ENCODE measurements at regions not wholly inside any gene's neighbourhood (a gene's known extent, or its start where the extent isn't known, plus 50 kb on each side); places are given as distances from the start of the nearest gene placed in this dataset.

DNA sequence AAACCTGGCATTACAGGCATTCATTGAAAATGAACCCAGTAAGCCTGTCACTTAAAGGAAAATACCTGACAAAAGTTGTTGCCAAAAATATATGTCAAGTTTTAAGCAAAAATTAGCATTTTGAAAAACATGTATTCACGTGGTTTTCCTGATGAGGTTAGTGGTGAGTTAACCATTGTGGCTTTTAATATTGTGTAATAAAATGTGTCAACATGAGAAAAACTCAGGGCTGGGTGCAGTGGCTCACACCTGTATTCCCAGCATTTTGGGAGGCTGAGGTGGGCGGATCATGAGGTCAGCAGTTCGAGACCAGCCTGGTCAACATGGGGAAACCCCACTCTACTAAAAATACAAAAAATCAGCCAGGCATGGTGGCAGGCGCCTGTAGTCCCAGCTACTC is 731.4 kb downstream of the KCNT2 start:
- ATAC-seq (no peak), DNase-seq (no peak)
- TF ChIP-seq, protein P1, sequence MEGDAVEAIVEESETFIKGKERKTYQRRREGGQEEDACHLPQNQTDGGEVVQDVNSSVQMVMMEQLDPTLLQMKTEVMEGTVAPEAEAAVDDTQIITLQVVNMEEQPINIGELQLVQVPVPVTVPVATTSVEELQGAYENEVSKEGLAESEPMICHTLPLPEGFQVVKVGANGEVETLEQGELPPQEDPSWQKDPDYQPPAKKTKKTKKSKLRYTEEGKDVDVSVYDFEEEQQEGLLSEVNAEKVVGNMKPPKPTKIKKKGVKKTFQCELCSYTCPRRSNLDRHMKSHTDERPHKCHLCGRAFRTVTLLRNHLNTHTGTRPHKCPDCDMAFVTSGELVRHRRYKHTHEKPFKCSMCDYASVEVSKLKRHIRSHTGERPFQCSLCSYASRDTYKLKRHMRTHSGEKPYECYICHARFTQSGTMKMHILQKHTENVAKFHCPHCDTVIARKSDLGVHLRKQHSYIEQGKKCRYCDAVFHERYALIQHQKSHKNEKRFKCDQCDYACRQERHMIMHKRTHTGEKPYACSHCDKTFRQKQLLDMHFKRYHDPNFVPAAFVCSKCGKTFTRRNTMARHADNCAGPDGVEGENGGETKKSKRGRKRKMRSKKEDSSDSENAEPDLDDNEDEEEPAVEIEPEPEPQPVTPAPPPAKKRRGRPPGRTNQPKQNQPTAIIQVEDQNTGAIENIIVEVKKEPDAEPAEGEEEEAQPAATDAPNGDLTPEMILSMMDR (IDR thresholded peaks at IDR 0.05) = no peak
- H3K27ac Mint-ChIP-seq = no peak overlapping the region
- intact Hi-C loops (cut with micrococcal nuclease) = no loop called here
- no peaks in the 10 kb centered on the region for H3K9me3 Mint-ChIP-seq
- POLR2A ChIA-PET = no interaction called here
- no peaks in the 10 kb centered on the region for H3K4me1 Mint-ChIP-seq (ENCODE audit: low read depth)
- CTCF ChIA-PET = no interaction called here
- H3K4me3 Mint-ChIP-seq = no peak overlapping the region
- no peaks in the 10 kb centered on the region for H3K27me3 Mint-ChIP-seq
- no peaks in the 10 kb centered on the region for H3K36me3 Mint-ChIP-seq (ENCODE audit: low read depth)

DNA sequence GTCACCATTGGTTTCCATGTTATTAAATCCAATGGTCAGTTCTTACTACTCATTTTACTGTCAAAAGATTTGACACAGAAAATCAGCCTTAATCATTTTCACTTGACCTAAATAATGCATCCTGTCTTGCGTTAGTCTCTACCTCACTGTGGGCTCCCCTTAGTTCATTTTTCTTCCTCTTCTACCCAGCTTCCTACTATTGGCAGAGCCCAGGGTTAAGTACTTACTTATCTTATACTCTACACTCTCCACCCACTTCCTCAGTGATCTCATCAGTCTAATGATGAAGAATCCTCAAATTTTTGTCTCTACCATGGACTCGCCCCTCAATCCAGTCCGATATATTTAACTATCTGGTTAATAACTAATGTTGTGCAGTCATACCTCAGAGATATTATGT is 735.9 kb downstream of the KCNT2 start:
- no peak for ATAC-seq
- no peaks in the 10 kb centered on the region for H3K4me1 Mint-ChIP-seq (ENCODE audit: low read depth)
- no peaks in the 10 kb centered on the region for H3K27me3 Mint-ChIP-seq
- ChIA-PET CTCF (no interaction called here), POLR2A (no interaction called here)
- DNase-seq = no peak
- no peak overlapping the region for H3K27ac Mint-ChIP-seq
- no peaks in the 10 kb centered on the region for H3K36me3 Mint-ChIP-seq (ENCODE audit: low read depth)
- TF ChIP-seq, protein P1 (IDR thresholded peaks at IDR 0.05) = no peak
- H3K4me3 Mint-ChIP-seq = no peak overlapping the region
- H3K9me3 Mint-ChIP-seq = no peaks in the 10 kb centered on the region
- intact Hi-C loops (cut with micrococcal nuclease) = no loop called here

GRCh38 chr1:195867638-195868037 is 740.6 kb downstream of the KCNT2 start:
- no peaks in the 10 kb centered on the region for H3K9me3 Mint-ChIP-seq
- DNase-seq (no peak), ATAC-seq (no peak)
- intact Hi-C loops (cut with micrococcal nuclease) = no loop called here
- H3K27ac Mint-ChIP-seq = no peak overlapping the region
- TF ChIP-seq, protein P1 (IDR thresholded peaks at IDR 0.05) = no peak
- H3K4me1 Mint-ChIP-seq (ENCODE audit: low read depth) = no peaks in the 10 kb centered on the region
- no peaks in the 10 kb centered on the region for H3K27me3 Mint-ChIP-seq
- no peaks in the 10 kb centered on the region for H3K36me3 Mint-ChIP-seq (ENCODE audit: low read depth)
- H3K4me3 Mint-ChIP-seq = no peak overlapping the region
- ChIA-PET POLR2A (no interaction called here), CTCF (no interaction called here)

DNA sequence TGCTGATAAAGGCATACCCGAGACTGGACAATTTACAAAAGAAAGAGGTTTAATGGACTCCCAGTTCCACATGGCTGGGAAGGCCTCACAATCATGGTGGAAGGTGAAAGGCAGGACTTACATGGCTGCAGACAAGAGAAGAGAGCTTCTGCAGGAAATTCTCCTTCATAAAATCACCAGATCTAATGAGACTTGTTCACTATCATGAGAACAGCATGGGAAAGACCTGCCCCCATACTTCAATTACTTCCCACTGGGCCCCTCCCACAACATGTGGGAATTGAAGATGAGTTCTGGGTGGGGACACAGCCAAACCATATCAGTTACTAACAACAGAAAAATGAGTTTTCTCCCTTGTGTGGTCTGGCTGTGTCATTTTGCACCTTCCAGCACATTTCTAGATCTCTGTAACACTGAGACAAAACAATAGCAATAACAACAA is 741.4 kb downstream of the KCNT2 start:
- Mint-ChIP-seq H3K36me3 (ENCODE audit: low read depth) (no peaks in the 10 kb centered on the region), H3K27ac (no peak overlapping the region), H3K9me3 (no peaks in the 10 kb centered on the region), H3K4me3 (no peak overlapping the region), H3K27me3 (no peaks in the 10 kb centered on the region), H3K4me1 (ENCODE audit: low read depth) (no peaks in the 10 kb centered on the region)
- TF ChIP-seq, protein P1 (IDR thresholded peaks at IDR 0.05) = no peak
- DNase-seq = no peak
- ATAC-seq = no peak
- CTCF ChIA-PET = no interaction called here
- POLR2A ChIA-PET = no interaction called here
- intact Hi-C loops (cut with micrococcal nuclease) = no loop called here

GRCh38 chr1:195866091-195866780 is 742.0 kb downstream of the KCNT2 start:
- POLR2A ChIA-PET = no interaction called here
- Mint-ChIP-seq H3K9me3 (no peaks in the 10 kb centered on the region), H3K27ac (no peak overlapping the region), H3K4me1 (ENCODE audit: low read depth) (no peaks in the 10 kb centered on the region), H3K4me3 (no peak overlapping the region), H3K36me3 (ENCODE audit: low read depth) (no peaks in the 10 kb centered on the region), H3K27me3 (no peaks in the 10 kb centered on the region)
- DNase-seq = no peak
- TF ChIP-seq, protein P1 (IDR thresholded peaks at IDR 0.05) = no peak
- CTCF ChIA-PET = no interaction called here
- no peak for ATAC-seq
- intact Hi-C loops (cut with micrococcal nuclease) = no loop called here
